ENCODE measurements at regions not wholly inside any gene's neighbourhood (a gene's known extent, or its start where the extent isn't known, plus 50 kb on each side); places are given as distances from the start of the nearest gene placed in this dataset.

DNA sequence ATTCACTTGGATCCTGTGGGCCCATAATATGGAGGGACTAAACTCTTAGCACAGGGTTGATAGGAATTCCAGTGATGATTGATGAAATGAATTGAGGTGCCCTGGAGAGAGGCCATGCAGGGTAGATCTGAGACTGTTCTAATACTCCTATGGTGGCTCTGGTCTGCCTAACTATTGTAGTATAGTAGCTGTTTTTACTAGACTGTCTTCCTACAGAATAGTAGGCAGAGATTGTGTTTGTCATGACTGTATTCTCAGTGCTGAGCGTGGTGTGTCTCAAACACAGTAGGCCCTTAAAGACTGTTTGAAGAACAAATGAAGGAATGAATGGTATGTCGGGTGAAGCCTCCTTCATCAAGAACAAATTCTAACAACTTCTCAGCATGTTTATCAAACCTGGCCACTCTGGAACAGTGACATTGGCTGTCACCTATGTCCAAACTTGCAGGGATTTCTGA is 107.0 kb upstream of the SESN3 start:
- TF ChIP-seq, protein P1, sequence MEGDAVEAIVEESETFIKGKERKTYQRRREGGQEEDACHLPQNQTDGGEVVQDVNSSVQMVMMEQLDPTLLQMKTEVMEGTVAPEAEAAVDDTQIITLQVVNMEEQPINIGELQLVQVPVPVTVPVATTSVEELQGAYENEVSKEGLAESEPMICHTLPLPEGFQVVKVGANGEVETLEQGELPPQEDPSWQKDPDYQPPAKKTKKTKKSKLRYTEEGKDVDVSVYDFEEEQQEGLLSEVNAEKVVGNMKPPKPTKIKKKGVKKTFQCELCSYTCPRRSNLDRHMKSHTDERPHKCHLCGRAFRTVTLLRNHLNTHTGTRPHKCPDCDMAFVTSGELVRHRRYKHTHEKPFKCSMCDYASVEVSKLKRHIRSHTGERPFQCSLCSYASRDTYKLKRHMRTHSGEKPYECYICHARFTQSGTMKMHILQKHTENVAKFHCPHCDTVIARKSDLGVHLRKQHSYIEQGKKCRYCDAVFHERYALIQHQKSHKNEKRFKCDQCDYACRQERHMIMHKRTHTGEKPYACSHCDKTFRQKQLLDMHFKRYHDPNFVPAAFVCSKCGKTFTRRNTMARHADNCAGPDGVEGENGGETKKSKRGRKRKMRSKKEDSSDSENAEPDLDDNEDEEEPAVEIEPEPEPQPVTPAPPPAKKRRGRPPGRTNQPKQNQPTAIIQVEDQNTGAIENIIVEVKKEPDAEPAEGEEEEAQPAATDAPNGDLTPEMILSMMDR (IDR thresholded peaks at IDR 0.05): no peak
- no peak for TF ChIP-seq POLR2AphosphoS5 (IDR thresholded peaks at IDR 0.05)
- TF ChIP-seq EP300 (IDR thresholded peaks at IDR 0.05): no peak
